ENCODE measurements at regions not wholly inside any gene's neighbourhood (a gene's known extent, or its start where the extent isn't known, plus 50 kb on each side); places are given as distances from the start of the nearest gene placed in this dataset.

GRCh38 chr9:23524607-23525155 lies 301.4 kb downstream of the ELAVL2 start:
- H3K4ac ChIP-seq (ENCODE audit: low read depth, low read length): no peak overlapping the region
- POLR2A ChIA-PET (ENCODE audit: unreplicated experiment): no interaction called here
- H3K9ac ChIP-seq (ENCODE audit: low read depth, low read length): no peak overlapping the region
- no peaks in the 10 kb centered on the region for H4K20me1 ChIP-seq (ENCODE audit: insufficient read depth, low read length)
- no TSS peak for BruUV-seq (replicated peaks)
- H4K5ac ChIP-seq (ENCODE audit: low read depth, low read length): no peak overlapping the region
- H2BK120ac ChIP-seq (ENCODE audit: low read depth, low read length): no peak overlapping the region
- no CpG with 5 or more reads among the region's 2 CpGs for WGBS, 2 experiments (ENCODE audit: extremely low coverage in 2 of 2, insufficient read length in 1 of 2)
- no peak overlapping the region for H4K91ac ChIP-seq (ENCODE audit: insufficient read depth, low read depth, low read length)
- ATAC-seq (ENCODE audit: low read depth) (no peak), DNase-seq (no peak)
- H3K4me2 ChIP-seq (ENCODE audit: low read depth, low read length): no peak overlapping the region
- H2AK5ac ChIP-seq (ENCODE audit: low read depth, low read length): no peak overlapping the region
- H2AK9ac ChIP-seq (replicated peaks; ENCODE audit: low read depth, low read length, poor library complexity): no peak overlapping the region
- H3K18ac ChIP-seq (ENCODE audit: low read depth, low read length): no peak overlapping the region
- intact Hi-C loops (cut with micrococcal nuclease) (no loop called here), dilution Hi-C loops (cut with HindIII; ENCODE audit: low sequenced_read_pairs, unreplicated experiment) (no loop called here), in situ Hi-C loops (cut with MboI; ENCODE audit: low sequenced_read_pairs) (no loop called here)
- no peaks in the 10 kb centered on the region for H3K36me3 ChIP-seq (ENCODE audit: control insufficient read depth, insufficient read depth, low read length)
- H3K23ac ChIP-seq (ENCODE audit: low read depth, low read length): no peak overlapping the region
- TF ChIP-seq RCOR1 (IDR thresholded peaks at IDR 0.05; ENCODE audit: insufficient replicate concordance, low read length) (no peak), CEBPB (IDR thresholded peaks at IDR 0.05; ENCODE audit: low read depth, low read length) (no peak)
- no peaks in the 10 kb centered on the region for H3K27me3 ChIP-seq (ENCODE audit: control insufficient read depth, insufficient read depth, low read length)
- H2BK20ac ChIP-seq (ENCODE audit: low read depth, low read length): no peak overlapping the region
- CTCF ChIA-PET: no interaction called here
- H3K9me1 ChIP-seq (ENCODE audit: insufficient read depth, low read length): no peaks in the 10 kb centered on the region
- H2AFZ ChIP-seq (replicated peaks; ENCODE audit: low read length, poor library complexity): no peak overlapping the region
- H2BK15ac ChIP-seq (ENCODE audit: low read depth, low read length): no peak overlapping the region
- peaks cover 4% of the 10 kb centered on the region; the same call in 1 of the 2 replicates for H3K9me3 ChIP-seq (ENCODE audit: control insufficient read depth, insufficient read depth, low read length)
- no peak overlapping the region for H2BK5ac ChIP-seq (ENCODE audit: low read depth, low read length, poor library complexity, severe bottlenecking)
- no peak overlapping the region for H3K27ac ChIP-seq (ENCODE audit: insufficient read depth, low read length)
- H3K56ac ChIP-seq (ENCODE audit: extremely low read depth, insufficient read depth, low read length): no peak overlapping the region
- H3K4me1 ChIP-seq (ENCODE audit: control insufficient read depth, insufficient read depth, low read length): no peaks in the 10 kb centered on the region
- no peaks in the 10 kb centered on the region for H3K79me1 ChIP-seq (ENCODE audit: low read depth in 1 of 2, low read length in 2 of 2)
- no peak overlapping the region for H3K14ac ChIP-seq (replicated peaks; ENCODE audit: low read depth, low read length)
- no peak overlapping the region for H3K4me3 ChIP-seq (ENCODE audit: insufficient read depth, low read depth, low read length)
- H4K8ac ChIP-seq (ENCODE audit: low read depth in 2 of 2, low read length in 2 of 2): no peak overlapping the region

All from IMR-90 (cell line).